ENCODE measurements at regions not wholly inside any gene's neighbourhood (a gene's known extent, or its start where the extent isn't known, plus 50 kb on each side); places are given as distances from the start of the nearest gene placed in this dataset.

- Histone ChIP-seq H3K9ac (ENCODE audit: extremely low read depth, insufficient read length, low read length) (no peak overlapping the region), H3T11ph (ENCODE audit: low read length) (no peak overlapping the region), H2BK20ac (ENCODE audit: low read depth, low read length, poor library complexity, severe bottlenecking) (no peak overlapping the region), H3K4me2 (ENCODE audit: insufficient read depth, insufficient read length, low read length) (no peak overlapping the region), H3K9me3 (ENCODE audit: control insufficient read depth, low read depth, low read length) (no peaks in the 10 kb centered on the region), H3K27ac (ENCODE audit: insufficient read length, low read depth, low read length) (no peak overlapping the region), H4K91ac (ENCODE audit: insufficient read length, low read depth, low read length) (no peak overlapping the region), H2BK5ac (ENCODE audit: insufficient read length, low read length) (no peak overlapping the region), H3K27me3 (ENCODE audit: insufficient read depth, low read length) (no peaks in the 10 kb centered on the region), H3K23ac (ENCODE audit: insufficient read length, low read depth, low read length) (no peak overlapping the region), H2BK120ac (ENCODE audit: low read depth, low read length, poor library complexity, severe bottlenecking) (no peak overlapping the region), H3K79me1 (ENCODE audit: insufficient read depth, low read depth, low read length, poor library complexity, severe bottlenecking) (no peaks in the 10 kb centered on the region), H3K18ac (ENCODE audit: insufficient read length, low read depth, low read length) (no peak overlapping the region), H2AFZ (ENCODE audit: low read length) (no peak overlapping the region), H3K14ac (ENCODE audit: insufficient read depth, low read length) (no peak overlapping the region), H3K56ac (ENCODE audit: insufficient read length, low read depth, low read length) (no peak overlapping the region), H3K23me2 (ENCODE audit: insufficient read length, low read depth, low read length, poor library complexity, severe bottlenecking) (no peaks in the 10 kb centered on the region), H3K4me1 (ENCODE audit: insufficient read depth, low read length) (no peaks in the 10 kb centered on the region), H2BK15ac (ENCODE audit: low read depth, low read length) (no peak overlapping the region), H4K5ac (ENCODE audit: insufficient read length, low read depth, low read length) (no peak overlapping the region), H4K8ac (replicated peaks; ENCODE audit: insufficient read length, low read depth, low read length) (no peak overlapping the region), H3K79me2 (ENCODE audit: insufficient read depth, low read length) (no peaks in the 10 kb centered on the region), H2AK5ac (ENCODE audit: insufficient read length, low read length) (no peak overlapping the region), H4K20me1 (ENCODE audit: control insufficient read depth, insufficient read depth, insufficient read length) (no peaks in the 10 kb centered on the region), H2BK12ac (ENCODE audit: insufficient read length, low read depth, low read length) (no peak overlapping the region), H3K4ac (ENCODE audit: low read depth, low read length) (no peak overlapping the region)
- Mint-ChIP-seq H3K9me3 (peaks cover 6 to 7% of the 10 kb centered on the region in 2 experiments; a peak in 3 of 5 replicates), H3K36me3 (ENCODE audit: insufficient read depth in 1 of 3, low read depth in 3 of 3) (peaks cover 0 to 8% (median 3%) of the 10 kb centered on the region in 3 experiments; a peak in 3 of 7 replicates), H3K27me3 (ENCODE audit: low read depth) (peaks cover 11% of the 10 kb centered on the region), H3K4me3 (no peak overlapping the region), H3K4me1 (peaks cover 8 to 21% of the 10 kb centered on the region in 2 experiments), H3K27ac (no peak overlapping the region; a peak in 2 of 7 replicates)
- TF ChIP-seq CTCF (conservative IDR thresholded peaks at IDR 0.05): no peak
- WGBS (ENCODE audit: extremely low coverage, insufficient read length, low lambda C conversion rate): no CpG with 5 or more reads among the region's 4 CpGs
- DNase-seq: no peak
Measured at GRCh38 chr21:39103689-39104088, 79.6 kb downstream of the PSMG1 start.
